ENCODE measurements at regions not wholly inside any gene's neighbourhood (a gene's known extent, or its start where the extent isn't known, plus 50 kb on each side); places are given as distances from the start of the nearest gene placed in this dataset.

DNA sequence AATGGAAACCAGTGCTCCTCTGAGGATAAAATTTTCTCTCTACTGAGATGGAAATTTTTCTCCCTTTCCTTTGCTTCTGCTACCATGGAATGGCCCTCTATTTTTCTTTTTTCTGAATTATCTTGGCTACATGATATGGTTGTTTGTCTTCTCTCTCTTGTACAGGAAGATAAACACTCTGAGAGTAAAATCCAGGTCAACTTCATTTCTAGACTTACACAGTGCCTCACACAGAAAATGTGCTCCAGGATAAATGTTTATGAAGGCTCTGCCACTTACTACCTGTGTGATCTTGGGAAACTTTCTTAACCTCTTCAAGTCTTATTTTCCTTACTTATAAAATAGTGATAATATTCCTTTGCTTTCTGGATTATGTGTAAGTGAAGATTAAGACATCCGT is 153.9 kb downstream of the PRELID2 start:
- no peak overlapping the region for H3K27ac ChIP-seq
- POLR2A ChIA-PET (ENCODE audit: low non-redundant PET), result no interaction called here
- CTCF ChIA-PET, result interaction anchor here (0.6 to 1.7 kb wide), 9 partner anchors 9 to 207 kb away, joined by 3 to 8 read pairs (median 3); no protein-coding TSS in a partner anchor
- TF ChIP-seq CTCF (conservative IDR thresholded peaks at IDR 0.05; ENCODE audit: low read depth), result no peak
- no peak for DNase-seq (ENCODE audit: low spot score)

GRCh38 chr5:145680767-145681166 is 154.4 kb downstream of the PRELID2 start:
- H3K27ac ChIP-seq, result no peak overlapping the region
- POLR2A ChIA-PET (ENCODE audit: low non-redundant PET), result no interaction called here
- DNase-seq (ENCODE audit: low spot score), result no peak
- CTCF ChIA-PET, result interaction anchor here (0.6 to 1.2 kb wide), 5 partner anchors 35 to 342 kb away, joined by 3 to 4 read pairs (median 3); no protein-coding TSS in a partner anchor
- no peak for TF ChIP-seq CTCF (conservative IDR thresholded peaks at IDR 0.05; ENCODE audit: low read depth)

DNA sequence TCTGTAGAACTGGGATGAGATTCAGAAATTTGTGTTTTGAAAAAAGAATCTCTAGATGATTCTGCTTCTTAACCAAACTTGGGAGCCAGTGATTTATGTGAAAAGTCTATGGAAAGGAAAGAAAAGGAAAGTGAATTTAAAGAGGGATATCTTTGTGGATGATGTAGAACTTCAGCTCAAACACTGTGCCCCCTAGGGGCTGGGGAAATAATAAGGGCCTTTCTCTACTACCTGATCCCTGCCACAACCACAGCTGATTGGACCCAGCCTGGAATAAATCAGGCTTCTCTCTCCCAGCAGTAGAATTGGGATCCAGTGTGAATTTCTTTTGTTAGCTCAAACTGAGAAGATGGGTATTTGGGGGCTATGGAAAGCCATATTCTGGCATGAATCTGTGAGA is 155.0 kb downstream of the PRELID2 start:
- ChIA-PET CTCF (interaction anchor here (0.6 to 1.2 kb wide), 6 partner anchors 53 to 886 kb away, joined by 3 to 6 read pairs (median 3); no protein-coding TSS in a partner anchor), POLR2A (ENCODE audit: low non-redundant PET) (no interaction called here)
- no peak for TF ChIP-seq CTCF (conservative IDR thresholded peaks at IDR 0.05; ENCODE audit: low read depth)
- no peak overlapping the region for H3K27ac ChIP-seq
- peak; percentile 11 for DNase-seq (ENCODE audit: low spot score)

- no peak overlapping the region for H3K27ac ChIP-seq
- ChIA-PET POLR2A (ENCODE audit: low non-redundant PET) (no interaction called here), CTCF (no interaction called here)
- DNase-seq (ENCODE audit: low spot score), result no peak
- TF ChIP-seq CTCF (conservative IDR thresholded peaks at IDR 0.05; ENCODE audit: low read depth), result no peak
Measured at GRCh38 chr5:145678255-145678654, 156.9 kb downstream of the PRELID2 start.

DNA sequence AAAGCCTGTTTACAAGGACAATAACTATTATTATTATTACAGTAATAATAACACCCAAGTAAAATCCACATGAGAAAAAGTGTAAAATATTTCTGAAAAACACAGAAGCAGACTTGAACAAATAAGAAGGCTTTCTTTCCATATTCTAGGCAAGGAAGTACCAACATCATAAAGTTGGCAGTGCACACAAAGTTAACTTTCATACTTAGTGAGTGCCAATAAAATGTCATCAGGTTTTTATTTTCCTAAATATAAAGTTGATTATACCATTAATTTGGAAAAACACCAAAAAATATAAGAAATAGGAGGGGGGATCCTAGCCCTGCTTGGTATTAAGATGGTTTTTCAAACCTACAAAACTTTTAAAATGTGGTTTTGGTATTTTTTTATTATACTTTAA is 161.4 kb downstream of the PRELID2 start:
- POLR2A ChIA-PET (ENCODE audit: low non-redundant PET), result no interaction called here
- no peak for DNase-seq (ENCODE audit: low spot score)
- no peak for TF ChIP-seq CTCF (conservative IDR thresholded peaks at IDR 0.05; ENCODE audit: low read depth)
- CTCF ChIA-PET, result no interaction called here
- H3K27ac ChIP-seq, result no peak overlapping the region

DNA sequence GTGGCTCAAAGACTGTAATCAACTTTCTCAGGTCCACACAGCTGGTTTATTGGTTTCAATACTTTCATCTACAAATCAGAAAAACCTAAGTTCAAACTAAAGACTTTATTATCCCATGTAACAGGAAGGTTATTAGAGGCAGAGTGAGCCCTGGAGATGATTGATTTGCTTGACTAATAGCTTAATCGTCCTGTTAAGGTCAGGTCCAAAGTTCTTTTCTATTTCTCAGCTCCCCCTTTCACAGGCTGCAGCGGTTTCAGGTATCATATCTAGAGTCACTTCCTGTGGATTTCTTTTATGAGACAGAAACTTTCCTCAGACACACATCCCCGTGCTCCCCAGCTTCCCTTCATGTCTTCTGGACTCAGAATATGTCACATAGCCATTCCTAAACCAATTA is 166.4 kb downstream of the PRELID2 start:
- CTCF ChIA-PET, result no interaction called here
- no peak overlapping the region for H3K27ac ChIP-seq
- POLR2A ChIA-PET (ENCODE audit: low non-redundant PET), result no interaction called here
- DNase-seq (ENCODE audit: low spot score), result no peak
- no peak for TF ChIP-seq CTCF (conservative IDR thresholded peaks at IDR 0.05; ENCODE audit: low read depth)

DNA sequence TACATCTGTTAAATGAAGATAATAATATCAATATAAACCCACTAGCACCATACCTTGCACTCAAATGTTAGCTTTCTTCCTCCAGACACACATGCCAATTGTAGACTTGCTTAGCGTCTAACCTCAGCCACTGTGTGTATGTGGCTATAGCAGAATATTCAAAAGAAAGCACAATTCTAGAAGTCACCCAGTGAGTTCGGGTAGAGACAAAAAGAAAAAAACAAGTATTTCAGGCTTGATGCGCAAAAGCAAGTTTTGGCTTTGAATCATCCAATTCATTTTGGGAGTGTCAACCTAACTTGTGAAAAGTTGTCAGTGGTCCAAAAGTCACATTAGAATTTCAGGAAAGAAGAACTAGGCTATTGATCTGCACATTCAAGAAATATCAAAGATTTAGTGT is 167.4 kb downstream of the PRELID2 start:
- DNase-seq (ENCODE audit: low spot score), result no peak
- no peak overlapping the region for H3K27ac ChIP-seq
- ChIA-PET POLR2A (ENCODE audit: low non-redundant PET) (no interaction called here), CTCF (interaction anchor here (0.6 kb wide), 1 partner anchor 1055 kb away, joined by 3 read pairs; no protein-coding TSS in a partner anchor)
- no peak for TF ChIP-seq CTCF (conservative IDR thresholded peaks at IDR 0.05; ENCODE audit: low read depth)

Data from RWPE1 (cell line).